ENCODE measurements at regions not wholly inside any gene's neighbourhood (a gene's known extent, or its start where the extent isn't known, plus 50 kb on each side); places are given as distances from the start of the nearest gene placed in this dataset.

GRCh38 chr6:60679175-60679574 is 1606.8 kb downstream of the KHDRBS2 start:
- ATAC-seq: no peak
- Mint-ChIP-seq H3K4me3 (no peak overlapping the region), H3K36me3 (peaks cover 48% of the 10 kb centered on the region), H3K9me3 (peaks cover 55% of the 10 kb centered on the region), H3K4me1 (peaks cover 5% of the 10 kb centered on the region; the same call in 1 of the 2 replicates), H3K27me3 (ENCODE audit: low read depth) (no peaks in the 10 kb centered on the region), H3K27ac (no peak overlapping the region)
- CTCF ChIA-PET: no interaction called here
- POLR2A ChIA-PET: no interaction called here
- no peak for DNase-seq (ENCODE audit: low spot score)
- no peak for TF ChIP-seq E2F5 (CRISPR knock-in tag; IDR thresholded peaks at IDR 0.05)

DNA sequence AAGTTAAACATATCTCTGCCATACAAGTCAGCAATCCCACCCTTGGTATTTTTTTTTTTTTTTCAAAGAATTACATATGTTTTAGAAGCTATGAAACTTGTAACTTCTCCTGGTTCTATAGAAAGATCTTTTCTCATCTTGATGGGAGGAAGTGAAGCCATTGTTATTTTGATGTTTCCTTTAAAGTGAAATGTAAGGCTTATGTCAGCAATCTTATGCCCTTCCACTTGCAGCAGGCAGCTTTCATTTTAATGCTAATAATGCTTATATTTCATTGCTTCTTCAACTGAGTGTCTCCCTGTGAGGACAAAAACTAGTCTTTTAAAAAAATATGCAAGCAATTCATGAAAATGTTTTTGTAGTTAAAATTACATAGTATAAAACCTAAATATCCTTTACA is 1614.7 kb downstream of the KHDRBS2 start:
- H3K36me3 Mint-ChIP-seq: peaks cover 52% of the 10 kb centered on the region
- H3K9me3 Mint-ChIP-seq: peaks cover 51% of the 10 kb centered on the region
- no peak for DNase-seq (ENCODE audit: low spot score)
- H3K27me3 Mint-ChIP-seq (ENCODE audit: low read depth): peaks cover 7% of the 10 kb centered on the region
- peak overlapping the region; percentile 55; the same call in 1 of the 2 replicates for H3K27ac Mint-ChIP-seq
- ATAC-seq: peak; percentile 81
- ChIA-PET POLR2A (no interaction called here), CTCF (no interaction called here)
- peaks cover 42% of the 10 kb centered on the region for H3K4me1 Mint-ChIP-seq
- H3K4me3 Mint-ChIP-seq: peak overlapping the region; percentile 32; the same call in 1 of the 2 replicates
- no peak for TF ChIP-seq SP1 (CRISPR knock-in tag; conservative IDR thresholded peaks at IDR 0.05)
- no peak for TF ChIP-seq ETV6 (CRISPR knock-in tag; IDR thresholded peaks at IDR 0.05)
- no peak for TF ChIP-seq TEAD4 (CRISPR knock-in tag; IDR thresholded peaks at IDR 0.05)
- TF ChIP-seq SMAD3 (CRISPR knock-in tag; IDR thresholded peaks at IDR 0.05; ENCODE audit: borderline replicate concordance): no peak
- TF ChIP-seq GTF2I (CRISPR knock-in tag; conservative IDR thresholded peaks at IDR 0.05): no peak
- no peak for TF ChIP-seq ZNF121 (CRISPR knock-in tag; IDR thresholded peaks at IDR 0.05)
- TF ChIP-seq ZNF232 (CRISPR knock-in tag; IDR thresholded peaks at IDR 0.05): no peak
- TF ChIP-seq ESRRA (CRISPR knock-in tag; IDR thresholded peaks at IDR 0.05; ENCODE audit: borderline replicate concordance): no peak
- TF ChIP-seq, protein P1, sequence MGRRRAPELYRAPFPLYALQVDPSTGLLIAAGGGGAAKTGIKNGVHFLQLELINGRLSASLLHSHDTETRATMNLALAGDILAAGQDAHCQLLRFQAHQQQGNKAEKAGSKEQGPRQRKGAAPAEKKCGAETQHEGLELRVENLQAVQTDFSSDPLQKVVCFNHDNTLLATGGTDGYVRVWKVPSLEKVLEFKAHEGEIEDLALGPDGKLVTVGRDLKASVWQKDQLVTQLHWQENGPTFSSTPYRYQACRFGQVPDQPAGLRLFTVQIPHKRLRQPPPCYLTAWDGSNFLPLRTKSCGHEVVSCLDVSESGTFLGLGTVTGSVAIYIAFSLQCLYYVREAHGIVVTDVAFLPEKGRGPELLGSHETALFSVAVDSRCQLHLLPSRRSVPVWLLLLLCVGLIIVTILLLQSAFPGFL (CRISPR knock-in tag; IDR thresholded peaks at IDR 0.05; ENCODE audit: borderline replicate concordance): no peak
- no peak for TF ChIP-seq NFATC4 (CRISPR knock-in tag; IDR thresholded peaks at IDR 0.05)
- TF ChIP-seq, protein P2, sequence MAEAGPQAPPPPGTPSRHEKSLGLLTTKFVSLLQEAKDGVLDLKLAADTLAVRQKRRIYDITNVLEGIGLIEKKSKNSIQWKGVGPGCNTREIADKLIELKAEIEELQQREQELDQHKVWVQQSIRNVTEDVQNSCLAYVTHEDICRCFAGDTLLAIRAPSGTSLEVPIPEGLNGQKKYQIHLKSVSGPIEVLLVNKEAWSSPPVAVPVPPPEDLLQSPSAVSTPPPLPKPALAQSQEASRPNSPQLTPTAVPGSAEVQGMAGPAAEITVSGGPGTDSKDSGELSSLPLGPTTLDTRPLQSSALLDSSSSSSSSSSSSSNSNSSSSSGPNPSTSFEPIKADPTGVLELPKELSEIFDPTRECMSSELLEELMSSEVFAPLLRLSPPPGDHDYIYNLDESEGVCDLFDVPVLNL (CRISPR knock-in tag; IDR thresholded peaks at IDR 0.05; ENCODE audit: borderline replicate concordance, low read depth): no peak
- TF ChIP-seq FOXP1 (CRISPR knock-in tag; IDR thresholded peaks at IDR 0.05; ENCODE audit: borderline replicate concordance): no peak

GRCh38 chr6:60670036-60670435 is 1616.0 kb downstream of the KHDRBS2 start:
- no peak overlapping the region for H3K27ac Mint-ChIP-seq
- peaks cover 7% of the 10 kb centered on the region for H3K27me3 Mint-ChIP-seq (ENCODE audit: low read depth)
- ChIA-PET POLR2A (no interaction called here), CTCF (no interaction called here)
- no peak overlapping the region for H3K4me3 Mint-ChIP-seq
- DNase-seq (ENCODE audit: low spot score) (no peak), ATAC-seq (no peak)
- peaks cover 52% of the 10 kb centered on the region for H3K36me3 Mint-ChIP-seq
- H3K9me3 Mint-ChIP-seq: peaks cover 55% of the 10 kb centered on the region
- H3K4me1 Mint-ChIP-seq: peaks cover 42% of the 10 kb centered on the region
- no peak for TF ChIP-seq TEAD1 (CRISPR knock-in tag; IDR thresholded peaks at IDR 0.05)
- no peak for TF ChIP-seq SMAD4 (CRISPR knock-in tag; IDR thresholded peaks at IDR 0.05)
- no peak for TF ChIP-seq CREM (CRISPR knock-in tag; IDR thresholded peaks at IDR 0.05)

GRCh38 chr6:60668428-60668827 is 1617.6 kb downstream of the KHDRBS2 start:
- Mint-ChIP-seq H3K27me3 (ENCODE audit: low read depth) (peaks cover 3% of the 10 kb centered on the region; the same call in 1 of the 2 replicates), H3K4me1 (peaks cover 39% of the 10 kb centered on the region), H3K27ac (no peak overlapping the region), H3K4me3 (no peak overlapping the region), H3K36me3 (peaks cover 51% of the 10 kb centered on the region), H3K9me3 (peaks cover 54% of the 10 kb centered on the region)
- ATAC-seq (no peak), DNase-seq (ENCODE audit: low spot score) (no peak)
- ChIA-PET POLR2A (no interaction called here), CTCF (no interaction called here)
- TF ChIP-seq ZNF416 (CRISPR knock-in tag; IDR thresholded peaks at IDR 0.05): no peak
- TF ChIP-seq, protein P1 (CRISPR knock-in tag; IDR thresholded peaks at IDR 0.05; ENCODE audit: borderline replicate concordance): no peak
- TF ChIP-seq, protein P3, sequence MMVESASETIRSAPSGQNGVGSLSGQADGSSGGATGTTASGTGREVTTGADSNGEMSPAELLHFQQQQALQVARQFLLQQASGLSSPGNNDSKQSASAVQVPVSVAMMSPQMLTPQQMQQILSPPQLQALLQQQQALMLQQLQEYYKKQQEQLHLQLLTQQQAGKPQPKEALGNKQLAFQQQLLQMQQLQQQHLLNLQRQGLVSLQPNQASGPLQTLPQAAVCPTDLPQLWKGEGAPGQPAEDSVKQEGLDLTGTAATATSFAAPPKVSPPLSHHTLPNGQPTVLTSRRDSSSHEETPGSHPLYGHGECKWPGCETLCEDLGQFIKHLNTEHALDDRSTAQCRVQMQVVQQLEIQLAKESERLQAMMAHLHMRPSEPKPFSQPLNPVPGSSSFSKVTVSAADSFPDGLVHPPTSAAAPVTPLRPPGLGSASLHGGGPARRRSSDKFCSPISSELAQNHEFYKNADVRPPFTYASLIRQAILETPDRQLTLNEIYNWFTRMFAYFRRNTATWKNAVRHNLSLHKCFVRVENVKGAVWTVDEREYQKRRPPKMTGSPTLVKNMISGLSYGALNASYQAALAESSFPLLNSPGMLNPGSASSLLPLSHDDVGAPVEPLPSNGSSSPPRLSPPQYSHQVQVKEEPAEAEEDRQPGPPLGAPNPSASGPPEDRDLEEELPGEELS (CRISPR knock-in tag; IDR thresholded peaks at IDR 0.05): no peak
- TF ChIP-seq RELA (CRISPR knock-in tag; IDR thresholded peaks at IDR 0.05; ENCODE audit: borderline replicate concordance): no peak
- TF ChIP-seq, protein P4, sequence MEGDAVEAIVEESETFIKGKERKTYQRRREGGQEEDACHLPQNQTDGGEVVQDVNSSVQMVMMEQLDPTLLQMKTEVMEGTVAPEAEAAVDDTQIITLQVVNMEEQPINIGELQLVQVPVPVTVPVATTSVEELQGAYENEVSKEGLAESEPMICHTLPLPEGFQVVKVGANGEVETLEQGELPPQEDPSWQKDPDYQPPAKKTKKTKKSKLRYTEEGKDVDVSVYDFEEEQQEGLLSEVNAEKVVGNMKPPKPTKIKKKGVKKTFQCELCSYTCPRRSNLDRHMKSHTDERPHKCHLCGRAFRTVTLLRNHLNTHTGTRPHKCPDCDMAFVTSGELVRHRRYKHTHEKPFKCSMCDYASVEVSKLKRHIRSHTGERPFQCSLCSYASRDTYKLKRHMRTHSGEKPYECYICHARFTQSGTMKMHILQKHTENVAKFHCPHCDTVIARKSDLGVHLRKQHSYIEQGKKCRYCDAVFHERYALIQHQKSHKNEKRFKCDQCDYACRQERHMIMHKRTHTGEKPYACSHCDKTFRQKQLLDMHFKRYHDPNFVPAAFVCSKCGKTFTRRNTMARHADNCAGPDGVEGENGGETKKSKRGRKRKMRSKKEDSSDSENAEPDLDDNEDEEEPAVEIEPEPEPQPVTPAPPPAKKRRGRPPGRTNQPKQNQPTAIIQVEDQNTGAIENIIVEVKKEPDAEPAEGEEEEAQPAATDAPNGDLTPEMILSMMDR (IDR thresholded peaks at IDR 0.05): no peak
